Panc1 (cell line): ENCODE measurements at regions not wholly inside any gene's neighbourhood (a gene's known extent, or its start where the extent isn't known, plus 50 kb on each side); places are given as distances from the start of the nearest gene placed in this dataset.

Experiments
- CTCF ChIP-seq: fragments of 450-650 bp; IDR thresholded peaks from 2 replicates; pipeline ENCODE4 v1.5.1; 2017; ENCODE audit warnings: mild to moderate bottlenecking
- POLR2AphosphoS5 ChIP-seq: IDR thresholded peaks from 2 replicates; pipeline ENCODE4 v1.6.1; 2012; ENCODE audit warnings: mild to moderate bottlenecking, low read depth, low read length, moderate library complexity
- REST ChIP-seq, 2 experiments: IDR thresholded peaks; 2 replicates each; pipeline ENCODE4 v1.6.1; 2011 to 2012; ENCODE audit warnings: low read depth in 2 of 2, control low read depth in 1 of 2, low read length in 1 of 2, mild to moderate bottlenecking in 1 of 2, moderate library complexity in 1 of 2; ENCODE audit not compliant: insufficient read depth in 1 of 2
- SIN3A ChIP-seq: IDR thresholded peaks from 2 replicates; pipeline ENCODE4 v1.6.1; 2012; ENCODE audit warnings: low read depth, mild to moderate bottlenecking, low read length, moderate library complexity, borderline replicate concordance; ENCODE audit not compliant: insufficient read depth

- no peak for TF ChIP-seq POLR2AphosphoS5
- no peak for TF ChIP-seq REST (IDR thresholded peaks at IDR 0.05; ENCODE audit: insufficient read depth in 1 of 2, low read depth in 2 of 2, low read length in 1 of 2)
- no peak for TF ChIP-seq CTCF
- no peak for TF ChIP-seq SIN3A
Observed at GRCh38 chr11:122229481-122230384, 113.7 kb upstream of the BLID start.
